ENCODE measurements at regions not wholly inside any gene's neighbourhood (a gene's known extent, or its start where the extent isn't known, plus 50 kb on each side); places are given as distances from the start of the nearest gene placed in this dataset.

GRCh38 chr3:96756516-96756915 lies 57.9 kb upstream of the EPHA6 start:
- ATAC-seq, result no peak
- TF ChIP-seq ZNF8 (CRISPR knock-in tag; IDR thresholded peaks at IDR 0.05), result no peak
- TF ChIP-seq CSDC2 (CRISPR knock-in tag; IDR thresholded peaks at IDR 0.05), result no peak
- TF ChIP-seq, protein P1, sequence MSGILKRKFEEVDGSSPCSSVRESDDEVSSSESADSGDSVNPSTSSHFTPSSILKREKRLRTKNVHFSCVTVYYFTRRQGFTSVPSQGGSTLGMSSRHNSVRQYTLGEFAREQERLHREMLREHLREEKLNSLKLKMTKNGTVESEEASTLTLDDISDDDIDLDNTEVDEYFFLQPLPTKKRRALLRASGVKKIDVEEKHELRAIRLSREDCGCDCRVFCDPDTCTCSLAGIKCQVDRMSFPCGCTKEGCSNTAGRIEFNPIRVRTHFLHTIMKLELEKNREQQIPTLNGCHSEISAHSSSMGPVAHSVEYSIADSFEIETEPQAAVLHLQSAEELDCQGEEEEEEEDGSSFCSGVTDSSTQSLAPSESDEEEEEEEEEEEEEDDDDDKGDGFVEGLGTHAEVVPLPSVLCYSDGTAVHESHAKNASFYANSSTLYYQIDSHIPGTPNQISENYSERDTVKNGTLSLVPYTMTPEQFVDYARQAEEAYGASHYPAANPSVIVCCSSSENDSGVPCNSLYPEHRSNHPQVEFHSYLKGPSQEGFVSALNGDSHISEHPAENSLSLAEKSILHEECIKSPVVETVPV (CRISPR knock-in tag; IDR thresholded peaks at IDR 0.05), result no peak
- TF ChIP-seq PATZ1 (CRISPR knock-in tag; IDR thresholded peaks at IDR 0.05; ENCODE audit: borderline replicate concordance), result no peak
- TF ChIP-seq TCF4 (CRISPR knock-in tag; IDR thresholded peaks at IDR 0.05; ENCODE audit: borderline replicate concordance), result no peak

DNA sequence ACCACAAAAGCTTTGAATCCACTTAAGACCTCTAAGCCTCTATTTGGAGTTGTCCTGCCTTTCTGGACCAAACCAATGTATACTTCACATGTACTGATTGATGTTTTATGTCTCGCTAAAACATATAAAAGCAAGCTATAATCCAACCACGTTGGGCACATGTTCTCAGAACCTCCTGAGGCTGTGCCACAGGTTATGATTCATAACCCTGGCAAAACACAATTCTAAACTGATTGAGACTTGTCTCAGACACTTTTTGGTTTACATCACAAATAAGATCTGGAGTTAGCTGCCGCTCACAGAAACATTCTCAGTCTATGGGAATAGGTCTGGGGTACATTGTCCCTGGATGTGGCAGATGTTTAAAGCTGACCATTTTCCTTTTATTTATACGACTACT lies 53.4 kb upstream of the EPHA6 start:
- ATAC-seq, result no peak
- TF ChIP-seq, protein P2, sequence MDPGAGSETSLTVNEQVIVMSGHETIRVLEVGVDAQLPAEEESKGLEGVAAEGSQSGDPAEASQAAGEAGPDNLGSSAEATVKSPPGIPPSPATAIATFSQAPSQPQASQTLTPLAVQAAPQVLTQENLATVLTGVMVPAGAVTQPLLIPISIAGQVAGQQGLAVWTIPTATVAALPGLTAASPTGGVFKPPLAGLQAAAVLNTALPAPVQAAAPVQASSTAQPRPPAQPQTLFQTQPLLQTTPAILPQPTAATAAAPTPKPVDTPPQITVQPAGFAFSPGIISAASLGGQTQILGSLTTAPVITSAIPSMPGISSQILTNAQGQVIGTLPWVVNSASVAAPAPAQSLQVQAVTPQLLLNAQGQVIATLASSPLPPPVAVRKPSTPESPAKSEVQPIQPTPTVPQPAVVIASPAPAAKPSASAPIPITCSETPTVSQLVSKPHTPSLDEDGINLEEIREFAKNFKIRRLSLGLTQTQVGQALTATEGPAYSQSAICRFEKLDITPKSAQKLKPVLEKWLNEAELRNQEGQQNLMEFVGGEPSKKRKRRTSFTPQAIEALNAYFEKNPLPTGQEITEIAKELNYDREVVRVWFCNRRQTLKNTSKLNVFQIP (CRISPR knock-in tag; IDR thresholded peaks at IDR 0.05; ENCODE audit: borderline replicate concordance, low read depth), result no peak
- TF ChIP-seq RARB (CRISPR knock-in tag; IDR thresholded peaks at IDR 0.05) (no peak), TCF4 (CRISPR knock-in tag; IDR thresholded peaks at IDR 0.05; ENCODE audit: borderline replicate concordance) (no peak), ESRRG (CRISPR knock-in tag; IDR thresholded peaks at IDR 0.05) (no peak), TSHZ2 (CRISPR knock-in tag; IDR thresholded peaks at IDR 0.05) (no peak), ZFP30 (CRISPR knock-in tag; IDR thresholded peaks at IDR 0.05) (no peak), OSR1 (CRISPR knock-in tag; IDR thresholded peaks at IDR 0.05) (no peak), ZC3H10 (CRISPR knock-in tag; IDR thresholded peaks at IDR 0.05) (no peak), TOX (CRISPR knock-in tag; IDR thresholded peaks at IDR 0.05; ENCODE audit: borderline replicate concordance) (no peak), SNAI2 (CRISPR knock-in tag; IDR thresholded peaks at IDR 0.05) (no peak)
- TF ChIP-seq, protein P1 (CRISPR knock-in tag; IDR thresholded peaks at IDR 0.05), result no peak
